WTC11 (cell line): ENCODE measurements at regions not wholly inside any gene's neighbourhood (a gene's known extent, or its start where the extent isn't known, plus 50 kb on each side); places are given as distances from the start of the nearest gene placed in this dataset.
A peak's percentile ranks its signal among the peaks of the same experiment; 100 is the strongest.

Experiments used
- ATAC-seq: fragments of 200-7000 bp; cut with Tn5 transposase; 2 replicates; pipeline ENCODE4 v1.10.0; 2021; ENCODE audit warnings: mild to moderate bottlenecking, moderate library complexity
- CTCF ChIA-PET: fragments of 300-600 bp; sonication (Branson Sonifier 250); formaldehyde crosslinking; loops from one replicate; lab custom pipeline; 2021; ENCODE audit warnings: antibody characterized with exemption; lab: Charles Lee
- POLR2A ChIA-PET: fragments of 350-600 bp; sonication (Branson Sonifier 250); formaldehyde crosslinking; loops from one replicate; lab custom pipeline; 2021; ENCODE audit warnings: antibody characterized with exemption; lab: Charles Lee
- DNase-seq: peaks from one replicate; pipeline ENCODE4 v3.0.0; 2021; ENCODE audit warnings: low spot score
- H3K27ac Mint-ChIP-seq: 2 replicates; pipeline ENCODE4 v1.8.0; 2021; ENCODE audit warnings: mixed read lengths
- H3K27me3 Mint-ChIP-seq: 2 replicates; pipeline ENCODE4 v1.8.0; 2021; ENCODE audit warnings: low read depth, mild to moderate bottlenecking, moderate library complexity, mixed read lengths
- H3K36me3 Mint-ChIP-seq: 2 replicates; pipeline ENCODE4 v1.8.0; 2021; ENCODE audit warnings: mixed read lengths
- H3K4me1 Mint-ChIP-seq: 2 replicates; pipeline ENCODE4 v1.8.0; 2022; ENCODE audit warnings: mixed read lengths
- H3K4me3 Mint-ChIP-seq: 2 replicates; pipeline ENCODE4 v1.8.0; 2021; ENCODE audit warnings: mild to moderate bottlenecking, moderate library complexity, mixed read lengths
- H3K9me3 Mint-ChIP-seq: 2 replicates; pipeline ENCODE4 v1.8.0; 2021; ENCODE audit warnings: mixed read lengths
- EMX1 ChIP-seq: fragments of 250-450 bp; sonication (Bioruptor Pico); IDR thresholded peaks from 2 replicates; pipeline ENCODE4 v1.8.0; 2021; ENCODE audit warnings: mild to moderate bottlenecking
- FOXK1 ChIP-seq: sonication (generic); formaldehyde crosslinking; IDR thresholded peaks from 2 replicates; pipeline ENCODE4 v1.8.0; 2022; ENCODE audit warnings: mild to moderate bottlenecking, moderate library complexity, missing genetic modification reagents
- FOXP1 ChIP-seq: sonication (generic); formaldehyde crosslinking; IDR thresholded peaks from 2 replicates; pipeline ENCODE4 v1.8.0; 2022; ENCODE audit warnings: missing genetic modification reagents, mild to moderate bottlenecking, moderate library complexity, borderline replicate concordance
- GABPB1 ChIP-seq: sonication (generic); formaldehyde crosslinking; IDR thresholded peaks from 2 replicates; pipeline ENCODE4 v1.8.1; 2023; ENCODE audit warnings: mild to moderate bottlenecking, missing genetic modification reagents
- GTF2I ChIP-seq: fragments of 250-450 bp; sonication (Bioruptor Pico); conservative IDR thresholded peaks from 2 replicates; pipeline ENCODE4 v1.4.0; 2021; ENCODE audit warnings: mild to moderate bottlenecking
- JUN ChIP-seq: sonication (generic); formaldehyde crosslinking; IDR thresholded peaks from 2 replicates; pipeline ENCODE4 v1.8.0; 2023; ENCODE audit warnings: mild to moderate bottlenecking, missing genetic modification reagents
- NFE2L1 ChIP-seq: sonication (generic); formaldehyde crosslinking; IDR thresholded peaks from 2 replicates; pipeline ENCODE4 v1.8.1; 2023; ENCODE audit warnings: missing genetic modification reagents
- SOX15 ChIP-seq: fragments of 250-450 bp; sonication (Bioruptor Pico); IDR thresholded peaks from 2 replicates; pipeline ENCODE4 v1.9.0; 2021; ENCODE audit warnings: mild to moderate bottlenecking
- TEAD1 ChIP-seq: sonication (generic); formaldehyde crosslinking; IDR thresholded peaks from 2 replicates; pipeline ENCODE4 v1.8.0; 2022; ENCODE audit warnings: mild to moderate bottlenecking, missing genetic modification reagents
- ZNF138 ChIP-seq: sonication (generic); formaldehyde crosslinking; conservative IDR thresholded peaks from 2 replicates; pipeline ENCODE4 v1.8.1; 2022; ENCODE audit warnings: mild to moderate bottlenecking, moderate library complexity, missing genetic modification reagents
- ZNF263 ChIP-seq: sonication (generic); formaldehyde crosslinking; IDR thresholded peaks from 2 replicates; pipeline ENCODE4 v1.8.1; 2022; ENCODE audit warnings: low read depth, mild to moderate bottlenecking, moderate library complexity, missing genetic modification reagents
- TF ChIP-seq, protein P1 (sequence below): sonication (generic); formaldehyde crosslinking; IDR thresholded peaks from 2 replicates; pipeline ENCODE4 v1.8.0; 2022; ENCODE audit warnings: mild to moderate bottlenecking, missing genetic modification reagents
- TF ChIP-seq, protein P2 (sequence below): fragments of 250-450 bp; sonication (Bioruptor Pico); IDR thresholded peaks from 2 replicates; pipeline ENCODE4 v1.9.0; 2021; ENCODE audit warnings: mild to moderate bottlenecking
- TF ChIP-seq, protein P3 (sequence below): sonication (generic); formaldehyde crosslinking; conservative IDR thresholded peaks from 2 replicates; pipeline ENCODE4 v1.8.1; 2023; ENCODE audit warnings: mild to moderate bottlenecking, low read depth, missing genetic modification reagents, moderate library complexity
- TF ChIP-seq, protein P4 (sequence below): fragments of 200-600 bp; IDR thresholded peaks from 2 replicates; pipeline ENCODE4 v1.8.0; 2022; ENCODE audit warnings: antibody characterized with exemption
- TF ChIP-seq, protein P5 (sequence below): fragments of 250-450 bp; sonication (Bioruptor Pico); IDR thresholded peaks from 2 replicates; pipeline ENCODE4 v1.9.0; 2021; ENCODE audit warnings: mild to moderate bottlenecking
- TF ChIP-seq, protein P6 (sequence below): sonication (generic); formaldehyde crosslinking; IDR thresholded peaks from 2 replicates; pipeline ENCODE4 v1.8.0; 2022; ENCODE audit warnings: mild to moderate bottlenecking, missing genetic modification reagents
- TF ChIP-seq, protein P7 (sequence below): fragments of 250-450 bp; sonication (Bioruptor Pico); IDR thresholded peaks from 2 replicates; pipeline ENCODE4 v2.1.2; 2022; ENCODE audit warnings: mild to moderate bottlenecking, moderate library complexity

DNA sequence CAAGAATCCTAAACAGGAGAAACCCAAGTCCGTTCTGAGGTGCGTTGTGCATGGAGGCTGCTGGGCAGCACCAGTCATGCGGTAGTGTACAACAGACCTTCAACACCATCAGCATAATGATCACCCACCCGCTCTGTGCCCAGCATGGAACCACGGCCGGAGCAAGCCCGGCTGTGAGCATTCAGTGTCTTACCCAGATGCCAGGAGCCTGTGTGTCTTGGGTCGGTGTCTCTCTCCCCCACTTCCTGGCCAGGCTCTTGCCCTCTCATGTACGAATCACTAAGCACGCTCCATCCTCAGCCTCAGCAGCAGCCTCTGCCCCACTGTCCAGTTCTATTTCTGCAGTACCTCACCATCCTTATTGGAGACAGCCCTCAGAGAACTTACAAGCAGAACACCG, 231.6 kb upstream of the IRS2 start:
- Mint-ChIP-seq H3K27me3 (no peaks in the 10 kb centered on the region; the same call in 1 of the 2 replicates), H3K36me3 (no peaks in the 10 kb centered on the region), H3K4me3 (no peak overlapping the region), H3K9me3 (peaks cover 6% of the 10 kb centered on the region; the same call in 1 of the 2 replicates), H3K27ac (no peak overlapping the region), H3K4me1 (no peaks in the 10 kb centered on the region)
- ChIA-PET POLR2A (no interaction called here), CTCF (no interaction called here)
- DNase-seq = no peak
- no peak for ATAC-seq
- TF ChIP-seq FOXK1 (CRISPR knock-in tag) (no peak), NFE2L1 (CRISPR knock-in tag) (no peak), TEAD1 (no peak), GABPB1 (no peak), EMX1 (no peak)
- TF ChIP-seq, protein P1, sequence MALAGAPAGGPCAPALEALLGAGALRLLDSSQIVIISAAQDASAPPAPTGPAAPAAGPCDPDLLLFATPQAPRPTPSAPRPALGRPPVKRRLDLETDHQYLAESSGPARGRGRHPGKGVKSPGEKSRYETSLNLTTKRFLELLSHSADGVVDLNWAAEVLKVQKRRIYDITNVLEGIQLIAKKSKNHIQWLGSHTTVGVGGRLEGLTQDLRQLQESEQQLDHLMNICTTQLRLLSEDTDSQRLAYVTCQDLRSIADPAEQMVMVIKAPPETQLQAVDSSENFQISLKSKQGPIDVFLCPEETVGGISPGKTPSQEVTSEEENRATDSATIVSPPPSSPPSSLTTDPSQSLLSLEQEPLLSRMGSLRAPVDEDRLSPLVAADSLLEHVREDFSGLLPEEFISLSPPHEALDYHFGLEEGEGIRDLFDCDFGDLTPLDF (CRISPR knock-in tag) = no peak
- TF ChIP-seq, protein P2, sequence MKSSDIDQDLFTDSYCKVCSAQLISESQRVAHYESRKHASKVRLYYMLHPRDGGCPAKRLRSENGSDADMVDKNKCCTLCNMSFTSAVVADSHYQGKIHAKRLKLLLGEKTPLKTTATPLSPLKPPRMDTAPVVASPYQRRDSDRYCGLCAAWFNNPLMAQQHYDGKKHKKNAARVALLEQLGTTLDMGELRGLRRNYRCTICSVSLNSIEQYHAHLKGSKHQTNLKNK = no peak
- TF ChIP-seq, protein P3, sequence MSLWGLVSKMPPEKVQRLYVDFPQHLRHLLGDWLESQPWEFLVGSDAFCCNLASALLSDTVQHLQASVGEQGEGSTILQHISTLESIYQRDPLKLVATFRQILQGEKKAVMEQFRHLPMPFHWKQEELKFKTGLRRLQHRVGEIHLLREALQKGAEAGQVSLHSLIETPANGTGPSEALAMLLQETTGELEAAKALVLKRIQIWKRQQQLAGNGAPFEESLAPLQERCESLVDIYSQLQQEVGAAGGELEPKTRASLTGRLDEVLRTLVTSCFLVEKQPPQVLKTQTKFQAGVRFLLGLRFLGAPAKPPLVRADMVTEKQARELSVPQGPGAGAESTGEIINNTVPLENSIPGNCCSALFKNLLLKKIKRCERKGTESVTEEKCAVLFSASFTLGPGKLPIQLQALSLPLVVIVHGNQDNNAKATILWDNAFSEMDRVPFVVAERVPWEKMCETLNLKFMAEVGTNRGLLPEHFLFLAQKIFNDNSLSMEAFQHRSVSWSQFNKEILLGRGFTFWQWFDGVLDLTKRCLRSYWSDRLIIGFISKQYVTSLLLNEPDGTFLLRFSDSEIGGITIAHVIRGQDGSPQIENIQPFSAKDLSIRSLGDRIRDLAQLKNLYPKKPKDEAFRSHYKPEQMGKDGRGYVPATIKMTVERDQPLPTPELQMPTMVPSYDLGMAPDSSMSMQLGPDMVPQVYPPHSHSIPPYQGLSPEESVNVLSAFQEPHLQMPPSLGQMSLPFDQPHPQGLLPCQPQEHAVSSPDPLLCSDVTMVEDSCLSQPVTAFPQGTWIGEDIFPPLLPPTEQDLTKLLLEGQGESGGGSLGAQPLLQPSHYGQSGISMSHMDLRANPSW (CRISPR knock-in tag) = no peak
- TF ChIP-seq, protein P4, sequence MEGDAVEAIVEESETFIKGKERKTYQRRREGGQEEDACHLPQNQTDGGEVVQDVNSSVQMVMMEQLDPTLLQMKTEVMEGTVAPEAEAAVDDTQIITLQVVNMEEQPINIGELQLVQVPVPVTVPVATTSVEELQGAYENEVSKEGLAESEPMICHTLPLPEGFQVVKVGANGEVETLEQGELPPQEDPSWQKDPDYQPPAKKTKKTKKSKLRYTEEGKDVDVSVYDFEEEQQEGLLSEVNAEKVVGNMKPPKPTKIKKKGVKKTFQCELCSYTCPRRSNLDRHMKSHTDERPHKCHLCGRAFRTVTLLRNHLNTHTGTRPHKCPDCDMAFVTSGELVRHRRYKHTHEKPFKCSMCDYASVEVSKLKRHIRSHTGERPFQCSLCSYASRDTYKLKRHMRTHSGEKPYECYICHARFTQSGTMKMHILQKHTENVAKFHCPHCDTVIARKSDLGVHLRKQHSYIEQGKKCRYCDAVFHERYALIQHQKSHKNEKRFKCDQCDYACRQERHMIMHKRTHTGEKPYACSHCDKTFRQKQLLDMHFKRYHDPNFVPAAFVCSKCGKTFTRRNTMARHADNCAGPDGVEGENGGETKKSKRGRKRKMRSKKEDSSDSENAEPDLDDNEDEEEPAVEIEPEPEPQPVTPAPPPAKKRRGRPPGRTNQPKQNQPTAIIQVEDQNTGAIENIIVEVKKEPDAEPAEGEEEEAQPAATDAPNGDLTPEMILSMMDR = no peak

DNA sequence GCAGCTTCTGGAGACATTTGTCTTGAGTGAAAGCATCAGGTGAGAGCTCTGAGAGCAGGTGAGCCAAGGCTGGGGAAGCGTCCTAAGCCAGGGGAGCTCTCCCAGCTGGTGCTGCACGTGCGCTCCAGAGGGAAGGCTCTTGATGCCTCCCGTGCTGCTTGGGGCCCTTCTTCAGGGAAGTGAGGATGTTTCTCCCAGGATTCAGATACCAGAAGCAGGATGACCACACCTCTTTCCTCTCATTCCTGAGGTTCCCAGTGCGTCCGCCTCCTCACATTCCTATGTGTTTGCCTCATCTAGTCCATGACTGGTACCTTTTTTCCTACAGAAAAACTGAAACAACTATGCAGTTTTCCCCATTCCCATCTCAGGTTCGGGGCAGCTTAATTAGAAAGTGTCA, 231.0 kb upstream of the IRS2 start:
- no peak overlapping the region for H3K27ac Mint-ChIP-seq
- ATAC-seq = peak; percentile 73
- CTCF ChIA-PET = no interaction called here

More for the DNA sequence above, 231.0 kb upstream of the IRS2 start:
- H3K4me1 Mint-ChIP-seq = no peaks in the 10 kb centered on the region
- DNase-seq = peak; percentile 15
- H3K9me3 Mint-ChIP-seq = peaks cover 5% of the 10 kb centered on the region; the same call in 1 of the 2 replicates
- POLR2A ChIA-PET = no interaction called here
- H3K36me3 Mint-ChIP-seq = no peaks in the 10 kb centered on the region
- no peak overlapping the region for H3K4me3 Mint-ChIP-seq
- no peaks in the 10 kb centered on the region; the same call in 1 of the 2 replicates for H3K27me3 Mint-ChIP-seq
- TF ChIP-seq, protein P5, sequence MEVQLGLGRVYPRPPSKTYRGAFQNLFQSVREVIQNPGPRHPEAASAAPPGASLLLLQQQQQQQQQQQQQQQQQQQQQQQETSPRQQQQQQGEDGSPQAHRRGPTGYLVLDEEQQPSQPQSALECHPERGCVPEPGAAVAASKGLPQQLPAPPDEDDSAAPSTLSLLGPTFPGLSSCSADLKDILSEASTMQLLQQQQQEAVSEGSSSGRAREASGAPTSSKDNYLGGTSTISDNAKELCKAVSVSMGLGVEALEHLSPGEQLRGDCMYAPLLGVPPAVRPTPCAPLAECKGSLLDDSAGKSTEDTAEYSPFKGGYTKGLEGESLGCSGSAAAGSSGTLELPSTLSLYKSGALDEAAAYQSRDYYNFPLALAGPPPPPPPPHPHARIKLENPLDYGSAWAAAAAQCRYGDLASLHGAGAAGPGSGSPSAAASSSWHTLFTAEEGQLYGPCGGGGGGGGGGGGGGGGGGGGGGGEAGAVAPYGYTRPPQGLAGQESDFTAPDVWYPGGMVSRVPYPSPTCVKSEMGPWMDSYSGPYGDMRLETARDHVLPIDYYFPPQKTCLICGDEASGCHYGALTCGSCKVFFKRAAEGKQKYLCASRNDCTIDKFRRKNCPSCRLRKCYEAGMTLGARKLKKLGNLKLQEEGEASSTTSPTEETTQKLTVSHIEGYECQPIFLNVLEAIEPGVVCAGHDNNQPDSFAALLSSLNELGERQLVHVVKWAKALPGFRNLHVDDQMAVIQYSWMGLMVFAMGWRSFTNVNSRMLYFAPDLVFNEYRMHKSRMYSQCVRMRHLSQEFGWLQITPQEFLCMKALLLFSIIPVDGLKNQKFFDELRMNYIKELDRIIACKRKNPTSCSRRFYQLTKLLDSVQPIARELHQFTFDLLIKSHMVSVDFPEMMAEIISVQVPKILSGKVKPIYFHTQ = no peak
- TF ChIP-seq ZNF263 (no peak), GTF2I (CRISPR knock-in tag) (no peak), SOX15 (CRISPR knock-in tag) (no peak), JUN (no peak), FOXP1 (CRISPR knock-in tag) (no peak), ZNF138 (CRISPR knock-in tag) (no peak)
- TF ChIP-seq, protein P6, sequence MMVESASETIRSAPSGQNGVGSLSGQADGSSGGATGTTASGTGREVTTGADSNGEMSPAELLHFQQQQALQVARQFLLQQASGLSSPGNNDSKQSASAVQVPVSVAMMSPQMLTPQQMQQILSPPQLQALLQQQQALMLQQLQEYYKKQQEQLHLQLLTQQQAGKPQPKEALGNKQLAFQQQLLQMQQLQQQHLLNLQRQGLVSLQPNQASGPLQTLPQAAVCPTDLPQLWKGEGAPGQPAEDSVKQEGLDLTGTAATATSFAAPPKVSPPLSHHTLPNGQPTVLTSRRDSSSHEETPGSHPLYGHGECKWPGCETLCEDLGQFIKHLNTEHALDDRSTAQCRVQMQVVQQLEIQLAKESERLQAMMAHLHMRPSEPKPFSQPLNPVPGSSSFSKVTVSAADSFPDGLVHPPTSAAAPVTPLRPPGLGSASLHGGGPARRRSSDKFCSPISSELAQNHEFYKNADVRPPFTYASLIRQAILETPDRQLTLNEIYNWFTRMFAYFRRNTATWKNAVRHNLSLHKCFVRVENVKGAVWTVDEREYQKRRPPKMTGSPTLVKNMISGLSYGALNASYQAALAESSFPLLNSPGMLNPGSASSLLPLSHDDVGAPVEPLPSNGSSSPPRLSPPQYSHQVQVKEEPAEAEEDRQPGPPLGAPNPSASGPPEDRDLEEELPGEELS (CRISPR knock-in tag) = no peak
- TF ChIP-seq, protein P7, sequence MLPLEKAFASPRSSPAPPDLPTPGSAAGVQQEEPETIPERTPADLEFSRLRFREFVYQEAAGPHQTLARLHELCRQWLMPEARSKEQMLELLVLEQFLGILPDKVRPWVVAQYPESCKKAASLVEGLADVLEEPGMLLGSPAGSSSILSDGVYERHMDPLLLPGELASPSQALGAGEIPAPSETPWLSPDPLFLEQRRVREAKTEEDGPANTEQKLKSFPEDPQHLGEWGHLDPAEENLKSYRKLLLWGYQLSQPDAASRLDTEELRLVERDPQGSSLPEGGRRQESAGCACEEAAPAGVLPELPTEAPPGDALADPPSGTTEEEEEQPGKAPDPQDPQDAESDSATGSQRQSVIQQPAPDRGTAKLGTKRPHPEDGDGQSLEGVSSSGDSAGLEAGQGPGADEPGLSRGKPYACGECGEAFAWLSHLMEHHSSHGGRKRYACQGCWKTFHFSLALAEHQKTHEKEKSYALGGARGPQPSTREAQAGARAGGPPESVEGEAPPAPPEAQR (CRISPR knock-in tag) = no peak
